Right renal pelvis (tissue), 4 donors: ENCODE measurements at regions not wholly inside any gene's neighbourhood (a gene's known extent, or its start where the extent isn't known, plus 50 kb on each side); places are given as distances from the start of the nearest gene placed in this dataset.
"Not testable (repeated sequence)": the region's sequence is repeated elsewhere in the genome, so short reads cannot be mapped to it uniquely, and the experiment has no call there.

Experiments used
- DNase-seq, 4 donors: peaks; one replicate each; pipeline ENCODE4 v3.0.0-alpha.2; 2013; ENCODE audit warnings: low read depth in 4 of 4, low spot score in 3 of 4, missing footprints in 1 of 4

DNA sequence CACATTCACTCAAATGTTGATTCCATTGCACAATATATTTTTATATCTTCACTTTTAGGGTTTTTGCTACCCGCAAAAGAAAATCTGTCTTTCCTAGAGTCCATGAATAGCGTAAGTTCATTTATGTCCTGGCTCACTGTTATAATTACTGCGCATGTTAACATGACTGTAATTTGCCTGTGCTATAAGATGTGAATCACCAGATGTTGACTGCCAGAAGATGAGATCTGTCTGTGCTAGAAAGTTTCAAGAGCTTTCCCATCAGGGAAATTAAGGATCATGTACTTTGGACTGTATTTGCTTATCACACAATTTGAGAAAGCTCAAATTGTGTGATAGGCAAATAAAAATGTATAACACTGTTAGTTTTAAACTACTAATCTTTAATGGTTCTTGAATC lies 322.5 kb downstream of the CHL1 start:
- no peak for DNase-seq

- no peak for DNase-seq
Measured at GRCh38 chr3:522888-523287, 326.3 kb downstream of the CHL1 start.

DNA sequence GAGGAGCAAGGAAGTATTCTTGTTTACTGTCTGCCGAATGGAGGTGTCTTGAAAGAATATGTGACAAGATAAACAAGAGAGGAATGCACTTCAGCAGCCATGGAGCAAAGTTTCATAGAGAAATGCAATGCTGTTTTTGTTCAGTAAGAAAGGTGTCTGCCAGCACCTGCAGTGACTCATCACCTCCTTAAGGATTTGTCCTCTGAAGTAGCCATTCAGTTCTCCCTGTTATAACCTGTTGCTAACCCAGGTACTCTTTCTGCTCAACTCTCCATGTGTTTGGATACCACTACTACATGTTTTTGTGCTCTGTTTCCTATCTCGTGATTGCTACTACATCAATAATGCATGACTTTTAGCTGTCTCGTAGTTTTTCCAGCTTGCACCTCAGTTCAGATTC lies 328.9 kb downstream of the CHL1 start:
- DNase-seq, result no peak

- DNase-seq, result no peak
Measured at GRCh38 chr3:535566-536416, 339.2 kb downstream of the CHL1 start.

GRCh38 chr3:536417-536813 lies 339.9 kb downstream of the CHL1 start:
- no peak for DNase-seq

DNA sequence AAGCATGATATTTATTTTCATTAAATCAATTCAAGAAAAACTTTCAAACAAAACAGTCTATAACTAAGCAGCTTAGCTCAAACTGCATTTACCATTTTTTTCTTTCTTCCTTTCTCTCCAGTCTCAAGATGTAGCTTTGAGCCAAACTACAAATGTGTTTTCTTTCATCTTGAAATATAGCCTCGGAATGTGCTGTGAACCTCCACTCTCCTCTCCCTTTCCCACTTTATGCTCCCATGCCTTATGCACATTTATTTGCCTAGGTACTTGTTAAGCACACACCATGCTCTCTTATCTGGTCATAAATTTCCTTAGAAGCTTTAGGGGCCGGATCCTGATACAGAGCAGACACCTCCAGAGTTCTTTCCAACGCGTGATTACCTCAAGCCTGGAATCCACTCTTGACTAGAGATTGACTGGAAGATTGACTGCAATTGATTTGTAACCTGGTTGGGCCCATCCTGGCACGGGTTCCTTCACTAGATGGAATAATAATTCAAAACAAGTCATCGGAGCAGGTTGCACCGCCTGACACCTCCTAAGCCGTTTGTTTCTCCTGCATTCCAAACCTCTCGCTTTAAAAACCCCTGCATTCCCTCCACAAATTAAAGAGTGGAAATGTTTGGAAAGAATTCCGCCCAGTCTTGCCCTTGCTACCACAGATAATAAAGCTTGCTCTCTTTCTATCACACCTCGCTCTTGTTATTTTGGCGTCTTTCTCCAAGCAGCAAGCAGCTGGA lies 344.7 kb downstream of the CHL1 start:
- peak in 2 of 4 donors; percentile 32 to 56 for DNase-seq

- no peak for DNase-seq
Measured at GRCh38 chr3:542021-542420, 345.5 kb downstream of the CHL1 start.

- no peak for DNase-seq
Measured at GRCh38 chr3:549636-550035, 353.1 kb downstream of the CHL1 start.

GRCh38 chr3:550471-550870 lies 353.9 kb downstream of the CHL1 start:
- no peak for DNase-seq

- no peak for DNase-seq
Measured at GRCh38 chr3:557972-558371, 361.4 kb downstream of the CHL1 start.

- DNase-seq, result no peak
Measured at GRCh38 chr3:567488-568185, 371.1 kb downstream of the CHL1 start.

GRCh38 chr3:579529-579928 lies 383.0 kb downstream of the CHL1 start:
- not testable (repeated sequence) for DNase-seq

DNA sequence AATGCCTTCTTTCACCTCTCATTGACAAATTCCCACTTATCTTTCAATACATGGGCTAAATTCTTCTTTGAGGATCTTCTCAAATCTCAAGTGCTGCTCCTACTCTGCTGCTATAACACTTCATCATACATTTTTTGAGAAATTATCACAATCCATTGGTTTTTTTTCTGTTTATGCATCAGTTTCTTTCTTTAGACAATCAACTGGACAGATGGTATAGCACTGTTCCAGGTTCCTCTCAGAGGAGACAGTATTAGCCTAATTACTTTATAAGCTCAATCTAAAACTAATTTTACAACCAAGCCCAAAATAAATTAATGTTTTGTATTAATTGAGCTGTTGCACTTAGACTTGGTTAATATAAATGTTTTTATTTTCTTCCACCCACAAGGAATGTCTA lies 392.5 kb downstream of the CHL1 start:
- DNase-seq, result not testable (repeated sequence)

DNA sequence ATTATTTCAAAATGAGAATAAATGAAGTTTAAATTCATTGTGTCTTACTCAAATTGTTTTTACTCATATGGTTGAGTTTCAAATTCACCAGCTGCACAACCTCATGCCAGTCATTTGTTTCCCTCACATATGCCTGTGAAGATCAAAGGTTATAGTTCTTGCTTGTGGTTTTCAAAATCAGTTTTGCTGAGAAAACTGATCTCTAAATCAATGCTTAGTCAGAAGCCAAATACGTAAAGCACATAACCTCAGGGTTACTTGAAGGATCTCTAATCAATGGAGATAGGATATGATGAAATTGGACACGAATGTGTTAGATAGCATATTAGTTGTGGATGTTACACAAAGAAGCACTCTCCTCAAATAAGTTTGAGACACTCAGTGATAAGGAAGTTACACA lies 400.7 kb downstream of the CHL1 start:
- not testable (repeated sequence) for DNase-seq

GRCh38 chr3:597746-598145 lies 401.2 kb downstream of the CHL1 start:
- not testable (repeated sequence) for DNase-seq

- DNase-seq, result not testable (repeated sequence)
Measured at GRCh38 chr3:607480-607879, 410.9 kb downstream of the CHL1 start.

GRCh38 chr3:621714-622113 lies 425.2 kb downstream of the CHL1 start:
- DNase-seq, result no peak

GRCh38 chr3:622314-622713 lies 425.8 kb downstream of the CHL1 start:
- DNase-seq, result no peak

GRCh38 chr3:623914-624545 lies 427.5 kb downstream of the CHL1 start:
- no peak for DNase-seq

GRCh38 chr3:632571-633170 lies 436.1 kb downstream of the CHL1 start:
- peak; percentile 43 to 67 (median 56) for DNase-seq
